Liver (tissue), 3 donors: ENCODE measurements at regions not wholly inside any gene's neighbourhood (a gene's known extent, or its start where the extent isn't known, plus 50 kb on each side); places are given as distances from the start of the nearest gene placed in this dataset.

Source experiments
- ATF3 ChIP-seq: IDR thresholded peaks from 2 replicates; pipeline ENCODE4 v1.6.1; 2016; ENCODE audit warnings: antibody characterized with exemption
- JUND ChIP-seq, 2 donors: IDR thresholded peaks; 2 replicates each; pipeline ENCODE4 v1.6.1; 2016; ENCODE audit warnings: antibody characterized with exemption in 2 of 2
- MAX ChIP-seq: IDR thresholded peaks from 2 replicates; pipeline ENCODE4 v1.6.1; 2016; ENCODE audit warnings: antibody characterized with exemption
- NR2F2 ChIP-seq: IDR thresholded peaks from 2 replicates; pipeline ENCODE4 v1.6.1; 2016; ENCODE audit warnings: antibody characterized with exemption
- RAD21 ChIP-seq, 2 donors: IDR thresholded peaks; 2 replicates each; pipeline ENCODE4 v1.6.1; 2016; ENCODE audit warnings: antibody characterized with exemption in 2 of 2, mild to moderate bottlenecking in 2 of 2
- SP1 ChIP-seq: IDR thresholded peaks from 2 replicates; pipeline ENCODE4 v1.6.1; 2018; ENCODE audit warnings: antibody characterized with exemption, mild to moderate bottlenecking
- TAF1 ChIP-seq: conservative IDR thresholded peaks from 2 replicates; pipeline ENCODE4 v1.6.1; 2016; ENCODE audit warnings: antibody characterized with exemption, mild to moderate bottlenecking
- TF ChIP-seq, protein P1 (sequence below): fragments of 150-350 bp; IDR thresholded peaks from 2 replicates; pipeline ENCODE4 v1.5.1; 2017; ENCODE audit warnings: improper control_type of control experiment, low read depth, low read length; ENCODE audit not compliant: missing input control
- TF ChIP-seq, protein P2 (sequence below): IDR thresholded peaks from 2 replicates; pipeline ENCODE4 v1.6.1; 2016; ENCODE audit warnings: antibody characterized with exemption
- donor health status: healthy.
- donor health status: healthy.

GRCh38 chr6:89013438-89013837, 50.0 kb upstream of the RNGTT start:
- TF ChIP-seq, protein P1, sequence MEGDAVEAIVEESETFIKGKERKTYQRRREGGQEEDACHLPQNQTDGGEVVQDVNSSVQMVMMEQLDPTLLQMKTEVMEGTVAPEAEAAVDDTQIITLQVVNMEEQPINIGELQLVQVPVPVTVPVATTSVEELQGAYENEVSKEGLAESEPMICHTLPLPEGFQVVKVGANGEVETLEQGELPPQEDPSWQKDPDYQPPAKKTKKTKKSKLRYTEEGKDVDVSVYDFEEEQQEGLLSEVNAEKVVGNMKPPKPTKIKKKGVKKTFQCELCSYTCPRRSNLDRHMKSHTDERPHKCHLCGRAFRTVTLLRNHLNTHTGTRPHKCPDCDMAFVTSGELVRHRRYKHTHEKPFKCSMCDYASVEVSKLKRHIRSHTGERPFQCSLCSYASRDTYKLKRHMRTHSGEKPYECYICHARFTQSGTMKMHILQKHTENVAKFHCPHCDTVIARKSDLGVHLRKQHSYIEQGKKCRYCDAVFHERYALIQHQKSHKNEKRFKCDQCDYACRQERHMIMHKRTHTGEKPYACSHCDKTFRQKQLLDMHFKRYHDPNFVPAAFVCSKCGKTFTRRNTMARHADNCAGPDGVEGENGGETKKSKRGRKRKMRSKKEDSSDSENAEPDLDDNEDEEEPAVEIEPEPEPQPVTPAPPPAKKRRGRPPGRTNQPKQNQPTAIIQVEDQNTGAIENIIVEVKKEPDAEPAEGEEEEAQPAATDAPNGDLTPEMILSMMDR: no peak
- TF ChIP-seq NR2F2: no peak
- no peak for TF ChIP-seq RAD21 (IDR thresholded peaks at IDR 0.05)
- TF ChIP-seq SP1: no peak
- no peak for TF ChIP-seq MAX
- TF ChIP-seq TAF1: no peak
- no peak for TF ChIP-seq JUND (IDR thresholded peaks at IDR 0.05)
- TF ChIP-seq, protein P2, sequence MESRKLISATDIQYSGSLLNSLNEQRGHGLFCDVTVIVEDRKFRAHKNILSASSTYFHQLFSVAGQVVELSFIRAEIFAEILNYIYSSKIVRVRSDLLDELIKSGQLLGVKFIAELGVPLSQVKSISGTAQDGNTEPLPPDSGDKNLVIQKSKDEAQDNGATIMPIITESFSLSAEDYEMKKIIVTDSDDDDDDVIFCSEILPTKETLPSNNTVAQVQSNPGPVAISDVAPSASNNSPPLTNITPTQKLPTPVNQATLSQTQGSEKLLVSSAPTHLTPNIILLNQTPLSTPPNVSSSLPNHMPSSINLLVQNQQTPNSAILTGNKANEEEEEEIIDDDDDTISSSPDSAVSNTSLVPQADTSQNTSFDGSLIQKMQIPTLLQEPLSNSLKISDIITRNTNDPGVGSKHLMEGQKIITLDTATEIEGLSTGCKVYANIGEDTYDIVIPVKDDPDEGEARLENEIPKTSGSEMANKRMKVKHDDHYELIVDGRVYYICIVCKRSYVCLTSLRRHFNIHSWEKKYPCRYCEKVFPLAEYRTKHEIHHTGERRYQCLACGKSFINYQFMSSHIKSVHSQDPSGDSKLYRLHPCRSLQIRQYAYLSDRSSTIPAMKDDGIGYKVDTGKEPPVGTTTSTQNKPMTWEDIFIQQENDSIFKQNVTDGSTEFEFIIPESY: no peak
- TF ChIP-seq ATF3: no peak
